CD4-positive, alpha-beta T cell (primary cell): ENCODE measurements at regions not wholly inside any gene's neighbourhood (a gene's known extent, or its start where the extent isn't known, plus 50 kb on each side); places are given as distances from the start of the nearest gene placed in this dataset.

ENCODE experiments used
- ATAC-seq: fragments of 200-7000 bp; cut with Tn5 transposase; one replicate; pipeline ENCODE4 v1.10.0; 2022; ENCODE audit warnings: mild to moderate bottlenecking; ENCODE audit not compliant: poor library complexity
- CTCF ChIA-PET: fragments of 350-600 bp; sonication (Branson Sonifier 250); formaldehyde crosslinking; loops from one replicate; lab custom pipeline; 2021; ENCODE audit warnings: antibody characterized with exemption, inconsistent platforms; lab: Charles Lee
- POLR2A ChIA-PET: fragments of 350-600 bp; sonication (Branson Sonifier 250); formaldehyde crosslinking; loops from one replicate; lab custom pipeline; 2021; ENCODE audit warnings: antibody characterized with exemption, inconsistent platforms; lab: Charles Lee
- DNase-seq, 14 experiments: peaks; one replicate each; pipeline ENCODE4 v3.0.0-alpha.2; 2013 to 2020; ENCODE audit warnings: mixed read lengths in 2 of 14
- H3K27ac ChIP-seq, 2 donors: one replicate each; pipeline versions ENCODE4 v1.5.1 to v1.7.0; 2013; ENCODE audit warnings: low read length in 2 of 2, low read depth in 1 of 2, mild to moderate bottlenecking in 1 of 2
- H3K27me3 ChIP-seq, 2 experiments: 1 replicate in 1 of 2; 2 replicates in 1 of 2; pipeline versions ENCODE4 v1.6.1 to v1.7.0; 2013; ENCODE audit warnings: low read length in 2 of 2, control low read depth in 1 of 2, mild to moderate bottlenecking in 1 of 2, moderate library complexity in 1 of 2; ENCODE audit not compliant: insufficient read depth in 2 of 2, control insufficient read depth in 1 of 2
- H3K36me3 ChIP-seq: one replicate; pipeline ENCODE4 v1.6.1; 2013; ENCODE audit warnings: low read length, control low read depth; ENCODE audit not compliant: insufficient read depth
- H3K4me1 ChIP-seq: one replicate; pipeline ENCODE4 v1.6.1; 2013; ENCODE audit warnings: low read length, control low read depth; ENCODE audit not compliant: insufficient read depth
- H3K4me3 ChIP-seq: one replicate; pipeline ENCODE4 v1.5.1; 2013; ENCODE audit warnings: mild to moderate bottlenecking, low read length, moderate library complexity
- H3K9me3 ChIP-seq, 2 experiments: 1 replicate in 1 of 2; 2 replicates in 1 of 2; pipeline versions ENCODE4 v1.6.1 to v1.7.0; 2013; ENCODE audit warnings: low read length in 2 of 2, mild to moderate bottlenecking in 2 of 2, control low read depth in 1 of 2, moderate library complexity in 1 of 2; ENCODE audit not compliant: control insufficient read depth in 1 of 2, insufficient read depth in 1 of 2
- H3K27ac Mint-ChIP-seq: one replicate; pipeline ENCODE4 v1.8.0; 2020; ENCODE audit warnings: mixed read lengths
- H3K27me3 Mint-ChIP-seq: one replicate; pipeline ENCODE4 v1.8.0; 2021; ENCODE audit warnings: mixed read lengths
- H3K36me3 Mint-ChIP-seq: one replicate; pipeline ENCODE4 v1.8.0; 2021; ENCODE audit warnings: low read depth, mixed read lengths
- H3K4me1 Mint-ChIP-seq: one replicate; pipeline ENCODE4 v1.8.0; 2021; ENCODE audit warnings: low read depth, mixed read lengths
- H3K4me3 Mint-ChIP-seq: one replicate; pipeline ENCODE4 v1.8.0; 2020; ENCODE audit warnings: mild to moderate bottlenecking, mixed read lengths
- H3K9me3 Mint-ChIP-seq: one replicate; pipeline ENCODE4 v1.8.0; 2020; ENCODE audit warnings: mixed read lengths
- CTCF ChIP-seq: fragments of 200-600 bp; IDR thresholded peaks from one replicate; pipeline ENCODE4 v1.8.0; 2022; ENCODE audit warnings: antibody characterized with exemption, mild to moderate bottlenecking
- intact Hi-C, 2 experiments: fragments of 100-400 bp; cut with DNase I in 1 of 2; cut with micrococcal nuclease in 1 of 2; formaldehyde crosslinking; loops; one replicate each; pipeline versions ENCODE4 v1.15.1 to v1.9.0; 2023 to 2025; cut with DNase I, micrococcal nuclease

GRCh38 chr1:103911450-103911849 lies 161.8 kb downstream of the AMY1C start:
- DNase-seq (no peak), ATAC-seq (no peak)
- Mint-ChIP-seq H3K27ac (no peak overlapping the region), H3K9me3 (peaks cover 8% of the 10 kb centered on the region), H3K36me3 (no peaks in the 10 kb centered on the region), H3K27me3 (no peaks in the 10 kb centered on the region), H3K4me3 (no peak overlapping the region), H3K4me1 (no peaks in the 10 kb centered on the region)
- no peak overlapping the region for H3K4me3 ChIP-seq
- CTCF ChIA-PET, result no interaction called here
- POLR2A ChIA-PET, result no interaction called here
- no peaks in the 10 kb centered on the region for H3K9me3 ChIP-seq
- intact Hi-C loops, result no loop called here
- H3K27ac ChIP-seq, result no peak overlapping the region
- H3K36me3 ChIP-seq, result no peaks in the 10 kb centered on the region
- no peaks in the 10 kb centered on the region for H3K4me1 ChIP-seq
- no peak for TF ChIP-seq CTCF
- no peaks in the 10 kb centered on the region for H3K27me3 ChIP-seq

GRCh38 chr1:103917795-103918194 lies 168.1 kb downstream of the AMY1C start:
- H3K4me3 ChIP-seq, result no peak overlapping the region
- peaks cover 0 to 4% of the 10 kb centered on the region in 2 experiments for H3K9me3 ChIP-seq
- TF ChIP-seq CTCF, result no peak
- no peak for DNase-seq
- H3K27ac ChIP-seq, result no peak overlapping the region
- H3K27me3 ChIP-seq, result no peaks in the 10 kb centered on the region
- POLR2A ChIA-PET, result no interaction called here
- H3K4me3 Mint-ChIP-seq, result no peak overlapping the region
- no peaks in the 10 kb centered on the region for H3K4me1 Mint-ChIP-seq
- no peak overlapping the region for H3K27ac Mint-ChIP-seq
- peaks cover 8% of the 10 kb centered on the region for H3K9me3 Mint-ChIP-seq
- no peaks in the 10 kb centered on the region for H3K36me3 ChIP-seq
- no peaks in the 10 kb centered on the region for H3K4me1 ChIP-seq
- H3K27me3 Mint-ChIP-seq, result no peaks in the 10 kb centered on the region
- intact Hi-C loops, result no loop called here
- ATAC-seq, result no peak
- CTCF ChIA-PET, result no interaction called here
- H3K36me3 Mint-ChIP-seq, result no peaks in the 10 kb centered on the region

GRCh38 chr1:103931891-103932290 lies 182.2 kb downstream of the AMY1C start:
- peaks cover 6% of the 10 kb centered on the region for H3K9me3 Mint-ChIP-seq
- H3K4me1 ChIP-seq, result no peaks in the 10 kb centered on the region
- ATAC-seq (no peak), DNase-seq (no peak)
- H3K9me3 ChIP-seq, result peaks cover 0 to 6% of the 10 kb centered on the region in 2 experiments
- no peaks in the 10 kb centered on the region for H3K36me3 Mint-ChIP-seq
- H3K27me3 ChIP-seq, result no peaks in the 10 kb centered on the region
- no peak overlapping the region for H3K4me3 Mint-ChIP-seq
- H3K4me3 ChIP-seq, result no peak overlapping the region
- ChIA-PET CTCF (no interaction called here), POLR2A (no interaction called here)
- H3K36me3 ChIP-seq, result no peaks in the 10 kb centered on the region
- intact Hi-C loops, result no loop called here
- TF ChIP-seq CTCF, result no peak
- H3K27me3 Mint-ChIP-seq, result no peaks in the 10 kb centered on the region
- H3K4me1 Mint-ChIP-seq, result no peaks in the 10 kb centered on the region
- no peak overlapping the region for H3K27ac Mint-ChIP-seq
- H3K27ac ChIP-seq, result no peak overlapping the region
